SK-N-SH treated with all-trans-retinoic acid at 6 μM for 48 hours (cell line): ENCODE measurements at regions not wholly inside any gene's neighbourhood (a gene's known extent, or its start where the extent isn't known, plus 50 kb on each side); places are given as distances from the start of the nearest gene placed in this dataset.

Experiments
- ATAC-seq: fragments of 200-7000 bp; cut with Tn5 transposase; 3 replicates; pipeline ENCODE4 v1.9.1; 2020; ENCODE audit warnings: mild to moderate bottlenecking, moderate library complexity
- ARNTL ChIP-seq: fragments of 450-650 bp; formaldehyde crosslinking; IDR thresholded peaks from 2 replicates; pipeline ENCODE4 v1.5.0; 2020; ENCODE audit warnings: low read depth, mild to moderate bottlenecking, moderate library complexity, borderline replicate concordance
- BACH2 ChIP-seq: fragments of 250-450 bp; sonication (Bioruptor Pico); IDR thresholded peaks from 2 replicates; pipeline ENCODE4 v1.9.0; 2021; ENCODE audit warnings: mild to moderate bottlenecking, borderline replicate concordance
- CSDC2 ChIP-seq: fragments of 250-450 bp; sonication (Bioruptor Pico); IDR thresholded peaks from 2 replicates; pipeline ENCODE4 v1.5.0; 2020; ENCODE audit warnings: mild to moderate bottlenecking, moderate library complexity
- ISL1 ChIP-seq: fragments of 250-450 bp; sonication (Bioruptor Pico); IDR thresholded peaks from 2 replicates; pipeline ENCODE4 v2.1.2; 2022; ENCODE audit warnings: mild to moderate bottlenecking, moderate library complexity
- PPARA ChIP-seq: fragments of 250-450 bp; sonication (Bioruptor Pico); IDR thresholded peaks from 2 replicates; pipeline ENCODE4 v1.5.0; 2020; ENCODE audit warnings: mild to moderate bottlenecking, borderline replicate concordance
- RARB ChIP-seq: fragments of 250-450 bp; sonication (Bioruptor Pico); IDR thresholded peaks from 2 replicates; pipeline ENCODE4 v1.8.0; 2021; ENCODE audit warnings: mild to moderate bottlenecking, moderate library complexity
- TCF4 ChIP-seq: fragments of 250-450 bp; sonication (Bioruptor Pico); IDR thresholded peaks from 2 replicates; pipeline ENCODE4 v1.8.0; 2021; ENCODE audit warnings: mild to moderate bottlenecking, moderate library complexity, borderline replicate concordance
- TOX ChIP-seq: fragments of 250-450 bp; sonication (Bioruptor Pico); IDR thresholded peaks from 2 replicates; pipeline ENCODE4 v1.8.0; 2021; ENCODE audit warnings: mild to moderate bottlenecking, moderate library complexity, borderline replicate concordance
- ZC3H10 ChIP-seq: fragments of 250-450 bp; sonication (Bioruptor Pico); IDR thresholded peaks from 2 replicates; pipeline ENCODE4 v1.5.1; 2021; ENCODE audit warnings: mild to moderate bottlenecking, moderate library complexity
- ZFP3 ChIP-seq: fragments of 250-450 bp; sonication (Bioruptor Pico); IDR thresholded peaks from 2 replicates; pipeline ENCODE4 v1.5.0; 2020; ENCODE audit warnings: mild to moderate bottlenecking, moderate library complexity
- TF ChIP-seq, protein P1 (sequence below): fragments of 250-450 bp; sonication (Bioruptor Pico); IDR thresholded peaks from 2 replicates; pipeline ENCODE4 v1.5.1; 2020; ENCODE audit warnings: low read depth, mild to moderate bottlenecking, moderate library complexity
- TF ChIP-seq, protein P2 (sequence below): fragments of 250-450 bp; sonication (Bioruptor Pico); IDR thresholded peaks from 2 replicates; pipeline ENCODE4 v1.5.0; 2020; ENCODE audit warnings: mild to moderate bottlenecking, moderate library complexity
- TF ChIP-seq, protein P3 (sequence below): fragments of 250-450 bp; sonication (Bioruptor Pico); IDR thresholded peaks from 2 replicates; pipeline ENCODE4 v1.8.0; 2021; ENCODE audit warnings: low read depth, mild to moderate bottlenecking, moderate library complexity, borderline replicate concordance
- TF ChIP-seq, protein P4 (sequence below): fragments of 250-450 bp; sonication (Bioruptor Pico); IDR thresholded peaks from 2 replicates; pipeline ENCODE4 v1.5.1; 2021; ENCODE audit warnings: mild to moderate bottlenecking, moderate library complexity
- TF ChIP-seq, protein P5 (sequence below): fragments of 250-450 bp; sonication (Bioruptor Pico); IDR thresholded peaks from 2 replicates; pipeline ENCODE4 v1.8.0; 2020; ENCODE audit warnings: mild to moderate bottlenecking, moderate library complexity, borderline replicate concordance

DNA sequence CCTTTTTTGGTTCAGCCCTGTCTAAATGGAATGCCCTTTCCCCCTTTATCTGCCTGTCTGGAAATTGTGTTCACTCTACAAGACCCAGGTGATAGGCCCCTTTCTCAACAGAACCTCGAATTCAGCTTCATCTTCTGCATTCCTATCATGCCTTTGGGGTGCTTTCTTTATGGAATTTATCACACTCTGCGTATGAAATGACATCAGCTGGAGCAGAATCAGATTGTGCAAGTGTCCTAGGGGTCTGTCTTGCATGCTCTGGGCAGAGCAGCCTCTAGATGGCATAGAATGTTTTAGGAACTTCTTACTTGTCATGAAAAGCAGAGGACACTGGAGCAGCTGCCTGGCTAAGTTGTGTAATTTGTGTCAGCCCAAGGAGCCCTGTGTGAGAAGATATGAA is 84.9 kb downstream of the ISL1 start:
- TF ChIP-seq, protein P1, sequence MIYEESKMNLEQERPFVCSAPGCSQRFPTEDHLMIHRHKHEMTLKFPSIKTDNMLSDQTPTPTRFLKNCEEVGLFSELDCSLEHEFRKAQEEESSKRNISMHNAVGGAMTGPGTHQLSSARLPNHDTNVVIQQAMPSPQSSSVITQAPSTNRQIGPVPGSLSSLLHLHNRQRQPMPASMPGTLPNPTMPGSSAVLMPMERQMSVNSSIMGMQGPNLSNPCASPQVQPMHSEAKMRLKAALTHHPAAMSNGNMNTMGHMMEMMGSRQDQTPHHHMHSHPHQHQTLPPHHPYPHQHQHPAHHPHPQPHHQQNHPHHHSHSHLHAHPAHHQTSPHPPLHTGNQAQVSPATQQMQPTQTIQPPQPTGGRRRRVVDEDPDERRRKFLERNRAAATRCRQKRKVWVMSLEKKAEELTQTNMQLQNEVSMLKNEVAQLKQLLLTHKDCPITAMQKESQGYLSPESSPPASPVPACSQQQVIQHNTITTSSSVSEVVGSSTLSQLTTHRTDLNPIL (CRISPR knock-in tag), result 0 out of 2 replicates have a peak, but pooled peaks have one; percentile 37
- TF ChIP-seq TCF4 (CRISPR knock-in tag) (no peak), ISL1 (CRISPR knock-in tag) (peak; percentile 67), ZC3H10 (CRISPR knock-in tag) (no peak), CSDC2 (CRISPR knock-in tag) (no peak), ZFP3 (CRISPR knock-in tag) (peak; percentile 81)
- TF ChIP-seq, protein P2, sequence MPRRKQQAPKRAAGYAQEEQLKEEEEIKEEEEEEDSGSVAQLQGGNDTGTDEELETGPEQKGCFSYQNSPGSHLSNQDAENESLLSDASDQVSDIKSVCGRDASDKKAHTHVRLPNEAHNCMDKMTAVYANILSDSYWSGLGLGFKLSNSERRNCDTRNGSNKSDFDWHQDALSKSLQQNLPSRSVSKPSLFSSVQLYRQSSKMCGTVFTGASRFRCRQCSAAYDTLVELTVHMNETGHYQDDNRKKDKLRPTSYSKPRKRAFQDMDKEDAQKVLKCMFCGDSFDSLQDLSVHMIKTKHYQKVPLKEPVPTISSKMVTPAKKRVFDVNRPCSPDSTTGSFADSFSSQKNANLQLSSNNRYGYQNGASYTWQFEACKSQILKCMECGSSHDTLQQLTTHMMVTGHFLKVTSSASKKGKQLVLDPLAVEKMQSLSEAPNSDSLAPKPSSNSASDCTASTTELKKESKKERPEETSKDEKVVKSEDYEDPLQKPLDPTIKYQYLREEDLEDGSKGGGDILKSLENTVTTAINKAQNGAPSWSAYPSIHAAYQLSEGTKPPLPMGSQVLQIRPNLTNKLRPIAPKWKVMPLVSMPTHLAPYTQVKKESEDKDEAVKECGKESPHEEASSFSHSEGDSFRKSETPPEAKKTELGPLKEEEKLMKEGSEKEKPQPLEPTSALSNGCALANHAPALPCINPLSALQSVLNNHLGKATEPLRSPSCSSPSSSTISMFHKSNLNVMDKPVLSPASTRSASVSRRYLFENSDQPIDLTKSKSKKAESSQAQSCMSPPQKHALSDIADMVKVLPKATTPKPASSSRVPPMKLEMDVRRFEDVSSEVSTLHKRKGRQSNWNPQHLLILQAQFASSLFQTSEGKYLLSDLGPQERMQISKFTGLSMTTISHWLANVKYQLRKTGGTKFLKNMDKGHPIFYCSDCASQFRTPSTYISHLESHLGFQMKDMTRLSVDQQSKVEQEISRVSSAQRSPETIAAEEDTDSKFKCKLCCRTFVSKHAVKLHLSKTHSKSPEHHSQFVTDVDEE (CRISPR knock-in tag), result peak; percentile 76
- peak; percentile 79 for ATAC-seq

DNA sequence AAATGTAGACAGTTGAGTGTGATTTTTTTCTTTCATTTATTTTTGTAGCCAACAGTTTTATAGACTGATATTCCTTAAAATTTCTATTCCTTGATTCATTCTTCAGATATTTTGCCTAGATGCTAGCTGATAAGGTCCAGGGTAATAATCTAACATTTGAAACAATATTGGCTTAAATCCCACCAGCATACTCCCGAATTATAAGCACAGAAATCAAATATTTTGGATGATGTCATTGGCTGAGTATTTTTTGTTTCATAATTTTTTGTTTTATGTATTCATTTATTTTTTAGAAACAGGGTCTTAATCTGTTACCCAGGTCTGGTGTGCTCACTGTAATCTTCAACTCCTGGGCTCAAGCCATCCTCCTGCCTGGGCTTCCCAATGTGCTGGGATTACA is 88.4 kb downstream of the ISL1 start:
- ATAC-seq, result no peak

DNA sequence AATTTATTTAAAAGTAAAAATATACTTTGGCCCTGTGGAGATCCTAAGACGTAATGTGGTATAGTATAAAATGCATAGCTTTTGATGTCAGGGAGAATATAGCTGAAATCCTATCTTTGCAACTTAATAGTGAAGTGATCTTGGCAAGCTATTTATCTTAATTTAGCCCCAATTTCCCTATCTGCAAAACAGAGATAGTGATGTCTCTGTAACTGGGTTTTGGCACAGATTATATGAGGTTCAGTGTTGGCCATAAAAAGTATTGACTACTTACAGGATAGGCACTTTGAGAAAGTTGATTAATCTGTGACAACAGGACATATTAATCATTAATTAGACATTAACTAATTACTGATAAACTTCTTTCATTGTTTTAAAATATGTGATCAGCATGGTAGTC is 89.2 kb downstream of the ISL1 start:
- TF ChIP-seq ZC3H10 (CRISPR knock-in tag), result no peak
- TF ChIP-seq PPARA (CRISPR knock-in tag), result no peak
- TF ChIP-seq, protein P1 (CRISPR knock-in tag), result no peak
- TF ChIP-seq ISL1 (CRISPR knock-in tag), result no peak; the same call in 1 of the 2 replicates
- TF ChIP-seq, protein P3, sequence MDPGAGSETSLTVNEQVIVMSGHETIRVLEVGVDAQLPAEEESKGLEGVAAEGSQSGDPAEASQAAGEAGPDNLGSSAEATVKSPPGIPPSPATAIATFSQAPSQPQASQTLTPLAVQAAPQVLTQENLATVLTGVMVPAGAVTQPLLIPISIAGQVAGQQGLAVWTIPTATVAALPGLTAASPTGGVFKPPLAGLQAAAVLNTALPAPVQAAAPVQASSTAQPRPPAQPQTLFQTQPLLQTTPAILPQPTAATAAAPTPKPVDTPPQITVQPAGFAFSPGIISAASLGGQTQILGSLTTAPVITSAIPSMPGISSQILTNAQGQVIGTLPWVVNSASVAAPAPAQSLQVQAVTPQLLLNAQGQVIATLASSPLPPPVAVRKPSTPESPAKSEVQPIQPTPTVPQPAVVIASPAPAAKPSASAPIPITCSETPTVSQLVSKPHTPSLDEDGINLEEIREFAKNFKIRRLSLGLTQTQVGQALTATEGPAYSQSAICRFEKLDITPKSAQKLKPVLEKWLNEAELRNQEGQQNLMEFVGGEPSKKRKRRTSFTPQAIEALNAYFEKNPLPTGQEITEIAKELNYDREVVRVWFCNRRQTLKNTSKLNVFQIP (CRISPR knock-in tag), result no peak
- TF ChIP-seq RARB (CRISPR knock-in tag), result no peak
- no peak for TF ChIP-seq TOX (CRISPR knock-in tag)
- TF ChIP-seq, protein P4, sequence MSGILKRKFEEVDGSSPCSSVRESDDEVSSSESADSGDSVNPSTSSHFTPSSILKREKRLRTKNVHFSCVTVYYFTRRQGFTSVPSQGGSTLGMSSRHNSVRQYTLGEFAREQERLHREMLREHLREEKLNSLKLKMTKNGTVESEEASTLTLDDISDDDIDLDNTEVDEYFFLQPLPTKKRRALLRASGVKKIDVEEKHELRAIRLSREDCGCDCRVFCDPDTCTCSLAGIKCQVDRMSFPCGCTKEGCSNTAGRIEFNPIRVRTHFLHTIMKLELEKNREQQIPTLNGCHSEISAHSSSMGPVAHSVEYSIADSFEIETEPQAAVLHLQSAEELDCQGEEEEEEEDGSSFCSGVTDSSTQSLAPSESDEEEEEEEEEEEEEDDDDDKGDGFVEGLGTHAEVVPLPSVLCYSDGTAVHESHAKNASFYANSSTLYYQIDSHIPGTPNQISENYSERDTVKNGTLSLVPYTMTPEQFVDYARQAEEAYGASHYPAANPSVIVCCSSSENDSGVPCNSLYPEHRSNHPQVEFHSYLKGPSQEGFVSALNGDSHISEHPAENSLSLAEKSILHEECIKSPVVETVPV (CRISPR knock-in tag), result no peak
- no peak for TF ChIP-seq BACH2
- TF ChIP-seq, protein P5, sequence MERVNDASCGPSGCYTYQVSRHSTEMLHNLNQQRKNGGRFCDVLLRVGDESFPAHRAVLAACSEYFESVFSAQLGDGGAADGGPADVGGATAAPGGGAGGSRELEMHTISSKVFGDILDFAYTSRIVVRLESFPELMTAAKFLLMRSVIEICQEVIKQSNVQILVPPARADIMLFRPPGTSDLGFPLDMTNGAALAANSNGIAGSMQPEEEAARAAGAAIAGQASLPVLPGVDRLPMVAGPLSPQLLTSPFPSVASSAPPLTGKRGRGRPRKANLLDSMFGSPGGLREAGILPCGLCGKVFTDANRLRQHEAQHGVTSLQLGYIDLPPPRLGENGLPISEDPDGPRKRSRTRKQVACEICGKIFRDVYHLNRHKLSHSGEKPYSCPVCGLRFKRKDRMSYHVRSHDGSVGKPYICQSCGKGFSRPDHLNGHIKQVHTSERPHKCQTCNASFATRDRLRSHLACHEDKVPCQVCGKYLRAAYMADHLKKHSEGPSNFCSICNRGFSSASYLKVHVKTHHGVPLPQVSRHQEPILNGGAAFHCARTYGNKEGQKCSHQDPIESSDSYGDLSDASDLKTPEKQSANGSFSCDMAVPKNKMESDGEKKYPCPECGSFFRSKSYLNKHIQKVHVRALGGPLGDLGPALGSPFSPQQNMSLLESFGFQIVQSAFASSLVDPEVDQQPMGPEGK (CRISPR knock-in tag), result no peak
- no peak for TF ChIP-seq TCF4 (CRISPR knock-in tag)
- TF ChIP-seq, all 23 proteins: peak for 0
- ATAC-seq, result no peak

More for the DNA sequence above, 88.4 kb downstream of the ISL1 start:
- TF ChIP-seq ISL1 (CRISPR knock-in tag), result peak; percentile 63
- TF ChIP-seq ARNTL, result no peak
- TF ChIP-seq, protein P1 (CRISPR knock-in tag), result no peak
